ENCODE measurements at regions not wholly inside any gene's neighbourhood (a gene's known extent, or its start where the extent isn't known, plus 50 kb on each side); places are given as distances from the start of the nearest gene placed in this dataset.

GRCh38 chr1:219773110-219773509 lies 155.2 kb downstream of the SLC30A10 start:
- DNase-seq = no peak

- DNase-seq = no peak
Observed at GRCh38 chr1:219772265-219773036, 155.9 kb downstream of the SLC30A10 start.

GRCh38 chr1:219771080-219771479 lies 157.3 kb downstream of the SLC30A10 start:
- DNase-seq = no peak

- DNase-seq = no peak
Observed at GRCh38 chr1:219763321-219763720, 150.4 kb upstream of the ZC3H11B start.

DNA sequence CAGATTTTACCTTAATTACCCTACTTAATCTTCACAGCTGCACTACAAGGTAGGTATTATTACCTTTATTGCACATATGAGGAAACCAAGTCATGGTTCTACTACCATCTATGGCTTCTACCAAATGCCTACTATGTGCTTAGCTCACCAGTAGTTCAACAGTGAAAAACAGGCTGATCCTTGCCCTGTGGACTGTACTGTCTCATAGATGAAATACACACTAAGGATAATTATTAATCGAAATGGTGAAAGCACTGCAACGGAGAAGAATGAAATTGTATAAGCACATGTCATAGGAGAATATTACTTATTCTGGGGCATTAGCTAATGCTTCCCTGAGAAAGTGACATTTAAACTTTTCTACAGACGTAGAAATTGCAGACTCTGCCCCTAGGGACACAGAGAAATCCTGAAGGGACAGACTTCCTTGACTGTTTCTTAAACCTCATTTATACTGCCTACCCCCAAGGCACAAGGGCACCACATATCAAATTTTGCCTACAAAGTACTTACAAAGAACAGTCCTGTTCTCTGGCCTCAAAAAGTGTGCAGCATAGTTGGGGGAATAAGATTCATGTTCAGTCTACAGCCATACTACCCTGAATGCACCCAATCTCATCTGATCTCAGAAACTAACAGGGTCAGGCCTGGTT lies 148.4 kb upstream of the ZC3H11B start:
- no peak for DNase-seq

GRCh38 chr1:219759095-219759494 lies 146.2 kb upstream of the ZC3H11B start:
- DNase-seq = no peak

- no peak for DNase-seq
Observed at GRCh38 chr1:219757890-219758289, 145.0 kb upstream of the ZC3H11B start.

- DNase-seq = no peak
Observed at GRCh38 chr1:219755234-219755633, 142.3 kb upstream of the ZC3H11B start.

DNA sequence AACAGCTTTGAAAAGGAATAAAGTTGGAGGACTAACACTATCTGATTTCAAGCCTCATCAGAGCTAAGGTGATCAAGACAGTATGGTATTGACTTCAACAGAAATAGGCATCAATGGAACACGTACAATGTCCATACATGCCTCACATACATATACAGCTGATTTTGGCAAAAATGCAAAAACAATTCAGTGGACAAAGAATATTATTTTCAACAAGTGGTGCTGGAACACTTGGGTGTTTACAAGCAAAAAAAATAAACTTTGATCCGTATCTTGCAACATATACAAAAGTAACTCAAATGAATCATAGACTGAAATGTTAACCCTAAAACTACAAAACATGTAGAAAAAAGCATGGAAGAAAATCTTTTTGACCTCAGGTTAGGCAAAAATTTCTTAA lies 141.9 kb upstream of the ZC3H11B start:
- no peak for DNase-seq

GRCh38 chr1:219753914-219754313 lies 141.0 kb upstream of the ZC3H11B start:
- DNase-seq = no peak

DNA sequence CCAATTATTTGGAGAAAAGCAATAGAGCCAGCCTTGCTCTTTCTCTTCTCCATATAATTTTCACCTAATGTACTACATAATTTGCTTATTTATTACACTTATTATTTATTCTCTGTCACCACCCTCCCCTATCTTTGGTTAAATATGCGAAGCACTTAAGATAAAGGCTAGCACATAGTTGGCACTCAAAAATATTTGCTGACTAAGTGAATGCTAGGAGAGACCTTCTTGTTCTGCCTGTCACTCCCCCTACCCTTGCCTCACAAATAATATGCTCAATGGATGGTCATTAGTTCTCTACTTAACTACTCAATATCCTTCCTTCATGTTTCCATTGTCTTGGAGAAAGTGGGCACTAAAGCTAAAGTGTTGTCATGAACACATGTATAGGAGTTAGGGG lies 139.7 kb upstream of the ZC3H11B start:
- no peak for DNase-seq

DNA sequence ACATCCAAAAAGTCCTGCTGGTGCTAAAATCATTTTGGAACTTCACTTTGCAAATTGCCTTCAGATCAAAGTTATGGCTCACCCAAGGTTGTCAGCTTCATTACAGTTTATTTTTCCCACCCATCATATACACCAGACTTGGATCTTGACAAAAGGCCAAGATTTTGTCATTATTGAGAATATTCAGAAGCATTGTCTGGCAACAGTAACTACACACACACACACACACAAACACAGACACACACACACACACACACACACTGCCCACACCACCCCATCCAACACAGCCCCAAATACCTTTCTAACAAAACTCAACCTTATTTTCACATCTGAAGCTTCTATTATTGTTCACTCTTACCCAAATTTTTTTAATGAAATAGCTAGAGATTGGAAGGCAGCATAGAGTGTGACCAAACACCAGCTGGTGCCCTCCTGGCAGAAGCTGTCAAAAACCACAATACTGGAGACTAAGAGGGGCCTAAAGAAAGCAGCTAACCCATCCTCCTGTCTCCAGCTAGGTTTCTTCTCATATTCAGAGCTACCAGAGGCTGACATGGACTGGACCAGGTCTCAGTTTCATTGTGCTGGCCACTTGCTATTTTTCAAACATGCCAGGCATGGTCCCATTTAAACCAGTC lies 139.1 kb upstream of the ZC3H11B start:
- no peak for DNase-seq

- no peak for DNase-seq
Observed at GRCh38 chr1:219749370-219749769, 136.5 kb upstream of the ZC3H11B start.

DNA sequence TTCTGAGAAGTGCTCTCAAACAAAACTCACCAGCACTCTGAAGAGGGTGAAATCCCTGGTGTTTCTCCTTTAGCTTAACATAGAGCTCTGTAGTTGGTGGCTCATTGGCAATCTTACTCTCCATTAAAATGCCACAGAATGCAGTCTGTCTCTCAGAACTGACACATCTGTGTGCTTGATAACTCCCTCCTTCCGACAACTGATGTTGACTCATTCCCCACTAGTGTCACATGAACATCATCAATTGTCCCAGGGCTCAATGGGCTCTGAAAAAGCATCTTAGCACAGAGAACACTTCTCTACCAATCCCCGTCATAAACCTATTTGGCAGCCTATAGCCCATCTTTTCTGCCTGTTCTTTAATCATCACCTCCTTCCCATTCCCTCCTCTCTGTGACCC lies 133.2 kb upstream of the ZC3H11B start:
- no peak for DNase-seq

- DNase-seq = no peak
Observed at GRCh38 chr1:219744652-219745469, 132.0 kb upstream of the ZC3H11B start.

- DNase-seq = no peak
Observed at GRCh38 chr1:219741011-219741970, 128.4 kb upstream of the ZC3H11B start.

DNA sequence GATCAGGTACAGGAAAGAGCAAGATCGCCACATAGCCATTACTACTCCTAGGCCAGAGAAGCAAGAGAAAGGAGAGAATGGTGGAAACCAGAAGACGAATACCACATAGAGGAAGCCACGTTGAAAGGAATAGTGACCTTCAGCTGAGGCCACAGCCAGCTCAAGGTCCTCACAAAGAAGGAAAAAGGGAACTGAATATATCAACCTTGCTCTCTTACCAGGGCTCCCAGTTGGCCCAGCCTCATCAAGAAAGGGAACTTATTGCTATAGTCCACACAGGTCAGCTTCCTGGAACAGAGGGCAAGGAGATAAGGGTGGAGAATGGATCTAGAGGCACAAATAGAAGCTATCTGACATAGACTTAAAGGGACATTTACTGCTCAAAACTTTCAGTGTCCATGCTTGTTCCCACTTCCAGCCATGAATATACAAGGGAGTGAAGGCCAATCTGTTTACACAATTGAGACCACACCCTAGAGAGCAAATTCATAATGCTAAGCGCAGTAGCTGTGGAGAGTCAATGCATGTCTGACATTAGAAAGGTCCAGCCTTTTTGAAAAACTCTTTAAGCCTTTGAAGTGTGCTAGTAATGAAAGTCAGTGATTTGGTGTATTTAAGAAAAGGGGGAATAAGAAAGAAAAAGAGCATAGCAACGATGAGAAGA lies 120.7 kb upstream of the ZC3H11B start:
- DNase-seq = no peak

DNA sequence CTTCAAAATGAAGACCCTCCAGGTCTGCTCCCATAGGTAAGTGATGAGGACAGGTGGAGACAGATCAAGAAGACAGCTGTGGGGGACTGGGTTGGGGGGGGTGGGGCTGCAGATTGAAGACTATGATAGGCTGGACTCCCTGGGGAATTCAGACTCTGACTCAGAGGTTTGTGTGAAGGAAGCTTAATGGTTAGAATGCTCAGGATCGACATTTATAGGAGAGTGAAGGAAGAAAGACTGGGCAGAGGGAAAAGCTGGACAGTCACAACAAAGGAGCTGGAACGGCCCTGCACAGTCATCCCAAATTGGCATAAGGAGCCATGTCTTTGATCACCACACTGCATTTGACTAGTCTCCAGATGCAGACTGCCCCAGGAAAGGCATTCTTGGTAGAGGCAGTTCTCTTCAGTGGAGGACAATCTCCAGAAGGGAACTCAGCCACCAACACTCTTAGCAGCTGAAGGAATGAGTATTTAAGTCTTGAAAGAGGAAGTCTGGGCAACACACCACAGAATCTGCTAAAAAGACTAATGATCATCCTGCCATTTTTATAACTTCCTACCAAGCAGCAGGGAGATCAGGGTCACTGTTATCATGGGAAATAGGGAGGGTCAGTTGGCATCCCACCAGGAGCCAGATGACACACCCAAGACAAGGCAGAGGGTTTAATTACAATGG lies 120.0 kb upstream of the ZC3H11B start:
- no peak for DNase-seq

DNA sequence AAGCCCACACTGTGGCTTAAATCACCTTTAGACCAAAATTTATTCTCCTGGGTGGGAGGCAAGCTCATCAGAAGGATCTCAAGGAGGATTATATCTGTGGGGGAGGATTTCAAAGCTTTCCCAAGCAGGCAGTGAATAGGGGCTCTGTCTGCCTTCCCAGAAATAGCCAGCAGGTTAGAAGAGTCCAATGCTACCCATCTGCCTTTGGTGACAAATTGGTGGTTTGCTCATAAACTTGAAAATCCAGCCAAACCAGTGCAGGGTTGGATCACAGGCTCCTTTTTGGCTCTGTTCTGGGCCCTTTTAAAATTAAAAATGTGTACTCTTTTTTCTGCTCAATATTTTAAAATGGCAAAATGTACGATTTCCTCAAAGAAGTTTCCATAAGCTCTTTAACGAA lies 118.9 kb upstream of the ZC3H11B start:
- no peak for DNase-seq
